Activated naive CD8-positive, alpha-beta T cell treated with anti-CD3 and anti-CD28 coated beads, Interleukin-2, amount 10 ng/mL, durations not matched to agents 7 days and 5 days (primary cell): ENCODE measurements at regions not wholly inside any gene's neighbourhood (a gene's known extent, or its start where the extent isn't known, plus 50 kb on each side); places are given as distances from the start of the nearest gene placed in this dataset.

Experiments
- ATAC-seq: fragments of 150-1000 bp; cut with Tn5 transposase; one replicate; pipeline ENCODE4 v1.10.0; 2021; ENCODE audit warnings: low read depth, moderate library complexity
- POLR2A ChIA-PET: fragments of 350-600 bp; sonication (Branson Sonifier 250); formaldehyde crosslinking; loops from one replicate; lab custom pipeline; 2021; ENCODE audit warnings: antibody characterized with exemption; lab: Charles Lee
- DNase-seq: peaks from one replicate; pipeline ENCODE4 v3.0.0; 2021
- H3K27ac Mint-ChIP-seq: one replicate; pipeline ENCODE4 v1.8.0; 2022; ENCODE audit warnings: mild to moderate bottlenecking, mixed read lengths
- H3K27me3 Mint-ChIP-seq: one replicate; pipeline ENCODE4 v1.8.0; 2022; ENCODE audit warnings: mild to moderate bottlenecking, moderate library complexity, mixed read lengths
- H3K36me3 Mint-ChIP-seq: one replicate; pipeline ENCODE4 v1.8.0; 2021; ENCODE audit warnings: mild to moderate bottlenecking, mixed read lengths
- H3K4me1 Mint-ChIP-seq: one replicate; pipeline ENCODE4 v1.8.0; 2021; ENCODE audit warnings: mixed read lengths
- H3K4me3 Mint-ChIP-seq: one replicate; pipeline ENCODE4 v1.8.0; 2022; ENCODE audit warnings: mild to moderate bottlenecking, moderate library complexity, mixed read lengths
- H3K9me3 Mint-ChIP-seq: one replicate; pipeline ENCODE4 v1.8.0; 2021; ENCODE audit warnings: mixed read lengths

DNA sequence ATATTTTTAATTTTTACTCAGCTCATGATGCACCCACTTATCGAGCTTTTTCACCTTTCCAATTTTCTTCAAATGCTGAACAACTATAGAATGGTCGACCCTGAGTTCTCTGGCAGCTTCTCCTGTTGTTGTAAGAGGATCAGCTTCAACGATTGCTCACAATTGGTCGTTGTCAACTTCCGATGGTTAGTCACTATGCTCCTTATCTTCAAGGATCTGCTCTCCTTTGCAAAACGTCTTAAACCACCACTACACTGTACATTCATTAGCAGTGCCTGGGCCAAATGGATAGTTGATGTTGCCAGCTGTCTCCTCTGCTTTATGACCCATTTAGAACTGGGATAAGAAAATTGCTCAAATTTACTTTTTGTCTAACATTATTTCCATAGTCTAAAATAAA lies 385.9 kb upstream of the LYPLAL1 start:
- DNase-seq = no peak
- H3K4me3 Mint-ChIP-seq = no peak overlapping the region
- no peaks in the 10 kb centered on the region for H3K9me3 Mint-ChIP-seq
- no peaks in the 10 kb centered on the region for H3K36me3 Mint-ChIP-seq
- no peaks in the 10 kb centered on the region for H3K4me1 Mint-ChIP-seq
- POLR2A ChIA-PET = no interaction called here
- ATAC-seq = no peak
- H3K27ac Mint-ChIP-seq = no peak overlapping the region
- no peaks in the 10 kb centered on the region for H3K27me3 Mint-ChIP-seq

GRCh38 chr1:218796773-218797172 lies 376.9 kb upstream of the LYPLAL1 start:
- Mint-ChIP-seq H3K4me3 (no peak overlapping the region), H3K36me3 (no peaks in the 10 kb centered on the region), H3K27ac (no peak overlapping the region), H3K4me1 (no peaks in the 10 kb centered on the region), H3K9me3 (no peaks in the 10 kb centered on the region), H3K27me3 (no peaks in the 10 kb centered on the region)
- no peak for ATAC-seq
- POLR2A ChIA-PET = no interaction called here
- no peak for DNase-seq

- ATAC-seq (no peak), DNase-seq (no peak)
- no peaks in the 10 kb centered on the region for H3K36me3 Mint-ChIP-seq
- H3K4me3 Mint-ChIP-seq = no peak overlapping the region
- no peaks in the 10 kb centered on the region for H3K27me3 Mint-ChIP-seq
- no peak overlapping the region for H3K27ac Mint-ChIP-seq
- H3K4me1 Mint-ChIP-seq = no peaks in the 10 kb centered on the region
- no peaks in the 10 kb centered on the region for H3K9me3 Mint-ChIP-seq
- POLR2A ChIA-PET = no interaction called here
Observed at GRCh38 chr1:218802799-218803198, 370.9 kb upstream of the LYPLAL1 start.

DNA sequence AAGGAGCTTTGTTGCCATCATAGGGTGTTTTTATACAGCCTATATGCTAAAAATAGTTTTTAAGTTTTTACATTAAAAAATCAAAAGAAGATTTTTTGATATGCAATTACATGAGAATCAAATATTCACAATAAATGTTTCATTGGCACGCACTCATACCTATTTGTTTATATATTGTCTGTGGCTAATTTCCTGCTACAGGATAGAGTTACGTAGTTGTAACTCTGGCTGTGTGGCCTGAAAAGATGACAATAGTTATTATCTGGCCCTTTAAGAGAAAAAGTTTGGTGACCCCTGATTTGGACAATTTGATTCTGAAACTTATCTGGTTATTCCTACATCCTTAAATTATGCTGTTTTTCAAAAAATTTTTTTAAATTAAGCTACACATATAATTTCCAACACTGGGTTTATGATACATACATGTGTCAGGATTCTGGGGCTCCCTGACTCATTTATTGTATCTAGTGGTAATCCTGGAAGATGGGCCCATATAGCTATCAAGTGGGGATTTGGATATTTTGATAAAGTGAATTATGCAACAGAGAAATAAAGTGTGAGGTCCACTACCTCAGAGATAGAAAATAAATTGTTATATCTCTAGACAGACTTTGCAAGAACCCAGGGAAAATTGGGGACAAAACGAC lies 370.2 kb upstream of the LYPLAL1 start:
- H3K9me3 Mint-ChIP-seq = no peaks in the 10 kb centered on the region
- no peaks in the 10 kb centered on the region for H3K27me3 Mint-ChIP-seq
- no peak overlapping the region for H3K27ac Mint-ChIP-seq
- no peaks in the 10 kb centered on the region for H3K4me1 Mint-ChIP-seq
- no peak overlapping the region for H3K4me3 Mint-ChIP-seq
- no peaks in the 10 kb centered on the region for H3K36me3 Mint-ChIP-seq
- DNase-seq (no peak), ATAC-seq (no peak)
- POLR2A ChIA-PET = no interaction called here

- H3K4me1 Mint-ChIP-seq = no peaks in the 10 kb centered on the region
- H3K4me3 Mint-ChIP-seq = no peak overlapping the region
- no peak for ATAC-seq
- no peaks in the 10 kb centered on the region for H3K9me3 Mint-ChIP-seq
- H3K27ac Mint-ChIP-seq = no peak overlapping the region
- no peak for DNase-seq
- H3K36me3 Mint-ChIP-seq = no peaks in the 10 kb centered on the region
- POLR2A ChIA-PET = no interaction called here
- H3K27me3 Mint-ChIP-seq = no peaks in the 10 kb centered on the region
Observed at GRCh38 chr1:218804014-218804785, 369.5 kb upstream of the LYPLAL1 start.

DNA sequence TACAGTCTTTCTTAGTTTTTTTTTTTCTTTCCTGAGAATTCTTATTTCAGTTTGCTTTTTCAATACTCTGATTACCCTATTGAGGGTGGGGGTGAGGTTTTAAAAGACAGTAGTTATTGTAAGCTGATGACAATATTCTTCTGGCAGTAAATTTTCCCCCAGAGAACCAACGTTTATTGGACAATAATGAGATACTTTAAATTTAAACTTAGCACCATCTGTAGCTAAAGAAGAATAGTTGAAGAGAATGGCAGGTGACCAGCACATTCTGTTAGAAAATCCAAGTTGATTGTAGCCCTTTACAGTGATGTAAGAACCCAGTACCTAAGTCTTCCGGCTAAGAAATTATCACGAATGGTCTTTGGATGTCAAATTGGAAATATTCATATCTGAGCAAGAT lies 364.6 kb upstream of the LYPLAL1 start:
- no peaks in the 10 kb centered on the region for H3K36me3 Mint-ChIP-seq

DNA sequence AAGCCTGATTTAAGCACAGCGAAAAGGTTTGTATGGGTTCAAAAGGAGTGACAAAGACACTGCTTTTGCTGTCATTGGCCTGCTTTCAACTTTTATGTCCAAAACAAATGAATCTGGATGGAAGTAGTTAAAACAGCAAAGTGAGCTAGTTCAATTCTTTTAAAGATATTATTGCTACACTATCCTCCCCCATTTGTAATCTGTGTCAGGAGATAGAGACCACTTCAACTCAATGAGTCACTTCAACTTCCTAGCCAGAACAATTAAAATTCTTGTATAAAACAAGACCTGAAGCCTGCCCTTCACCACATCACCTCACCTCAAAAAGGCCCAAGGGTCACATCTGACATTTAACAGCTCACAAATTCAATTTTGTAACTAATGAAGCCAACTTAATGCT lies 364.1 kb upstream of the LYPLAL1 start:
- Mint-ChIP-seq H3K4me3 (no peak overlapping the region), H3K9me3 (no peaks in the 10 kb centered on the region), H3K27me3 (no peaks in the 10 kb centered on the region), H3K27ac (no peak overlapping the region), H3K36me3 (no peaks in the 10 kb centered on the region), H3K4me1 (no peaks in the 10 kb centered on the region)
- no peak for DNase-seq
- POLR2A ChIA-PET = no interaction called here
- ATAC-seq = no peak

More for the DNA sequence above, 364.6 kb upstream of the LYPLAL1 start:
- H3K27me3 Mint-ChIP-seq = no peaks in the 10 kb centered on the region
- no peaks in the 10 kb centered on the region for H3K4me1 Mint-ChIP-seq
- DNase-seq = no peak
- ATAC-seq = no peak
- no peaks in the 10 kb centered on the region for H3K9me3 Mint-ChIP-seq
- no peak overlapping the region for H3K4me3 Mint-ChIP-seq
- H3K27ac Mint-ChIP-seq = no peak overlapping the region
- POLR2A ChIA-PET = no interaction called here

DNA sequence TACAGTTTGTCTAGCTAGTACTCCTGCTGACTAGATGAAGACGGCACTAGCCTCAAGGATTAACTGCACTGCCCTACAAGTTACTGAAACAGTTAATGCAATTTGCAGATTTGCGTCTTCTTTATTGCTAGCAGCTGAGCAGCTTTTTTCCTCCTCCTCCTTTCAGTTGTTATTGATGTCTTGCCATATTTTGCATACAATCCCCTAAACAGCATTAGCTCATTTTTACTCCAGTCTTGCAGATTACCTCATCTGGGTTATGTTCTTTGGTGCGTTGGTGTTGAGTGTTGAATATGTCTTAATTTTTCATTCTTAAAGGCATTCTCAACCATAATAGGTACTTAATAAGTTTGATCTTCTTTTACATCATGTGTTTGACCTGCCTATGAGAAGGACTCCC lies 363.4 kb upstream of the LYPLAL1 start:
- DNase-seq (no peak), ATAC-seq (no peak)
- no peak overlapping the region for H3K27ac Mint-ChIP-seq
- H3K36me3 Mint-ChIP-seq = no peaks in the 10 kb centered on the region
- no peaks in the 10 kb centered on the region for H3K4me1 Mint-ChIP-seq
- no peaks in the 10 kb centered on the region for H3K27me3 Mint-ChIP-seq
- no peaks in the 10 kb centered on the region for H3K9me3 Mint-ChIP-seq
- H3K4me3 Mint-ChIP-seq = no peak overlapping the region
- POLR2A ChIA-PET = no interaction called here

DNA sequence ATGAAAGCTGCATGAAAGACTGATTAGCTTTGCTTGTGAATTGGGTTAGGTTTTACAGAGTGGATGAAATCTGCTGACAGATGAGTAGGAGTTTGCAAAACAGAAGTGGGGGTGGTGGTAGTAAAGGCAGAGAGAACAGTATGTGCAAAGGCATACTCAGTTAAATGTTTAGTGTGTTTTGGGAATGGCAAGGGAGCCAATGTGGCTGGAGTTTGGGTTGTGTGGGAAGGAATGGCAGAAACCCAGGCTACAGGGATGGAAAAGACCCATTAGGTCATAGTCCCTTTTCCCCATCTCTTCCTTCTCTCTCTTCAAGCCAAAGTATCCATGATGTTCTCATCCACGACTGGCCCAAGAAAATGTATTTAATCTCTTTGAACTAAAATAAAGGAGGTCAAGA lies 362.2 kb upstream of the LYPLAL1 start:
- Mint-ChIP-seq H3K4me3 (no peak overlapping the region), H3K36me3 (no peaks in the 10 kb centered on the region), H3K9me3 (no peaks in the 10 kb centered on the region), H3K27me3 (no peaks in the 10 kb centered on the region), H3K27ac (no peak overlapping the region), H3K4me1 (no peaks in the 10 kb centered on the region)
- DNase-seq (no peak), ATAC-seq (no peak)
- POLR2A ChIA-PET = no interaction called here

GRCh38 chr1:218812360-218812759 lies 361.3 kb upstream of the LYPLAL1 start:
- Mint-ChIP-seq H3K9me3 (no peaks in the 10 kb centered on the region), H3K27me3 (no peaks in the 10 kb centered on the region), H3K36me3 (no peaks in the 10 kb centered on the region), H3K4me1 (no peaks in the 10 kb centered on the region), H3K27ac (no peak overlapping the region), H3K4me3 (no peak overlapping the region)
- POLR2A ChIA-PET = no interaction called here
- ATAC-seq (no peak), DNase-seq (no peak)

GRCh38 chr1:218813237-218813636 lies 360.4 kb upstream of the LYPLAL1 start:
- Mint-ChIP-seq H3K36me3 (no peaks in the 10 kb centered on the region), H3K4me3 (no peak overlapping the region), H3K27me3 (no peaks in the 10 kb centered on the region), H3K27ac (no peak overlapping the region), H3K4me1 (no peaks in the 10 kb centered on the region), H3K9me3 (no peaks in the 10 kb centered on the region)
- ATAC-seq (no peak), DNase-seq (no peak)
- POLR2A ChIA-PET = no interaction called here

- Mint-ChIP-seq H3K9me3 (no peaks in the 10 kb centered on the region), H3K27ac (no peak overlapping the region), H3K4me1 (no peaks in the 10 kb centered on the region), H3K4me3 (no peak overlapping the region), H3K27me3 (no peaks in the 10 kb centered on the region), H3K36me3 (no peaks in the 10 kb centered on the region)
- ATAC-seq (no peak), DNase-seq (no peak)
- POLR2A ChIA-PET = no interaction called here
Observed at GRCh38 chr1:218815076-218815475, 358.6 kb upstream of the LYPLAL1 start.

- Mint-ChIP-seq H3K4me3 (no peak overlapping the region), H3K27me3 (no peaks in the 10 kb centered on the region), H3K27ac (no peak overlapping the region), H3K4me1 (no peaks in the 10 kb centered on the region), H3K36me3 (no peaks in the 10 kb centered on the region), H3K9me3 (peaks cover 2% of the 10 kb centered on the region)
- ATAC-seq (no peak), DNase-seq (no peak)
- POLR2A ChIA-PET = no interaction called here
Observed at GRCh38 chr1:218817071-218817470, 356.6 kb upstream of the LYPLAL1 start.

DNA sequence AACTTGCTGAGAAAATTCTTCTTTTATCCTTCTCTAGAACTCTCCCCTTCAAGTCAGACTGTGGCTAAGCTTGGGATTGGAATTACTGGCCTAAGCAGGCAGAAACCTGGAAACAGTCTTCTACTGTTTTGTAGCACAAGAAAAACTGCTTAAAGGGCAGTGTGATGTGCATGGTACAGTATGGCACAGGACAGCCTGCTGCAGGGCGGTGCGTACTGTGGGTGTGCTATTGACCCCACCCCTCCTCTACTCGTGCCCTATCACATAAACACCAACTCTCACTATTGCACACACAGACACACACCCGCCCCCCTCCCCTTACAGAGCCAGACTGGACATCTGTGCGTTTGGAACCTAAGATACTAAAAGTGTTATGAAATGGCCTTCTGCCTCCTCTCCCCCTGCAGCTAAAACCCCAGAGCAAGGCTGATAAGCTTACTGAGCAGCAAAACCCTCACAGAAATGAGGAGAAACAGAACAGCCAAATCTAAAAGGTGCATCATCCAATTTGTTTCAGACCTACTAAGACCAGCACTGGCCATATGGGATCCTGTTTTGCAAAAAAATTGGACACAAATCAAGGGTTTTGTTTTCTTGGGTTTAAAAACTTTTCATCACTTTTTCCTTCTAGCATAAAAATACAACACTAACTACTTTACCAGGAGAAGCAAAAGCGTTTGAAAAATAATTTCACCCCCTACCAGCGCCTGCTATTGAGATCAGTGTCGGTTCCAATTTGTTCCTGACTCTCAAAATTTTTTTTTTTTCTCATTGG lies 355.8 kb upstream of the LYPLAL1 start:
- Mint-ChIP-seq H3K36me3 (no peaks in the 10 kb centered on the region), H3K9me3 (peaks cover 2% of the 10 kb centered on the region), H3K27ac (no peak overlapping the region), H3K27me3 (no peaks in the 10 kb centered on the region), H3K4me3 (no peak overlapping the region), H3K4me1 (no peaks in the 10 kb centered on the region)
- ATAC-seq = no peak
- POLR2A ChIA-PET = no interaction called here
- no peak for DNase-seq
